HL-60 (cell line): ENCODE measurements at regions not wholly inside any gene's neighbourhood (a gene's known extent, or its start where the extent isn't known, plus 50 kb on each side); places are given as distances from the start of the nearest gene placed in this dataset.

ENCODE experiments used
- CTCF ChIP-seq: IDR thresholded peaks from one replicate; pipeline ENCODE4 v1.5.1; 2011; ENCODE audit warnings: low read length, control low read depth, inconsistent platforms; ENCODE audit not compliant: insufficient read depth
- POLR2AphosphoS5 ChIP-seq: IDR thresholded peaks from 2 replicates; pipeline ENCODE4 v1.6.1; 2012; ENCODE audit warnings: low read depth
- TF ChIP-seq, protein P1 (sequence below): IDR thresholded peaks from 2 replicates; pipeline ENCODE4 v1.6.1; 2012; ENCODE audit warnings: low read depth; ENCODE audit not compliant: insufficient replicate concordance

DNA sequence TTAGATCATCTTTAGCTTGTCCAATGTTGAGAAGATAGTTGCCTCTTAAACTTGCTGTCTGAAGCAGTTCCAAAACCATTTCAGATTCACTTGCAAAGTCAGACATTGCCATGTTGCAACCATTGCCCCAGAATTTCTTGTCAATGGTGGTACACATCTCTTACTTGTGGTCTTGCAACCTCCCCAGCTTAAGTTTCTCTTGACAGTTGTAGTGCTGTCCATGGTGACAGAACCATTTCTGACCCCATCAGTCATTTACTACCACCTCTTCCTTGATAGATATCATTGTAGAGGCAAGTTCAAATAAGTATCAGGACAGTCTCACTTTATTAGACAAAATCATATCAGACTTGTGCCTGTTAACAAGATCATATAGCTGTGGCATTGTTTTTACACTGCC is 407.2 kb upstream of the HNRNPA3 start:
- TF ChIP-seq CTCF (no peak), POLR2AphosphoS5 (no peak)
- TF ChIP-seq, protein P1, sequence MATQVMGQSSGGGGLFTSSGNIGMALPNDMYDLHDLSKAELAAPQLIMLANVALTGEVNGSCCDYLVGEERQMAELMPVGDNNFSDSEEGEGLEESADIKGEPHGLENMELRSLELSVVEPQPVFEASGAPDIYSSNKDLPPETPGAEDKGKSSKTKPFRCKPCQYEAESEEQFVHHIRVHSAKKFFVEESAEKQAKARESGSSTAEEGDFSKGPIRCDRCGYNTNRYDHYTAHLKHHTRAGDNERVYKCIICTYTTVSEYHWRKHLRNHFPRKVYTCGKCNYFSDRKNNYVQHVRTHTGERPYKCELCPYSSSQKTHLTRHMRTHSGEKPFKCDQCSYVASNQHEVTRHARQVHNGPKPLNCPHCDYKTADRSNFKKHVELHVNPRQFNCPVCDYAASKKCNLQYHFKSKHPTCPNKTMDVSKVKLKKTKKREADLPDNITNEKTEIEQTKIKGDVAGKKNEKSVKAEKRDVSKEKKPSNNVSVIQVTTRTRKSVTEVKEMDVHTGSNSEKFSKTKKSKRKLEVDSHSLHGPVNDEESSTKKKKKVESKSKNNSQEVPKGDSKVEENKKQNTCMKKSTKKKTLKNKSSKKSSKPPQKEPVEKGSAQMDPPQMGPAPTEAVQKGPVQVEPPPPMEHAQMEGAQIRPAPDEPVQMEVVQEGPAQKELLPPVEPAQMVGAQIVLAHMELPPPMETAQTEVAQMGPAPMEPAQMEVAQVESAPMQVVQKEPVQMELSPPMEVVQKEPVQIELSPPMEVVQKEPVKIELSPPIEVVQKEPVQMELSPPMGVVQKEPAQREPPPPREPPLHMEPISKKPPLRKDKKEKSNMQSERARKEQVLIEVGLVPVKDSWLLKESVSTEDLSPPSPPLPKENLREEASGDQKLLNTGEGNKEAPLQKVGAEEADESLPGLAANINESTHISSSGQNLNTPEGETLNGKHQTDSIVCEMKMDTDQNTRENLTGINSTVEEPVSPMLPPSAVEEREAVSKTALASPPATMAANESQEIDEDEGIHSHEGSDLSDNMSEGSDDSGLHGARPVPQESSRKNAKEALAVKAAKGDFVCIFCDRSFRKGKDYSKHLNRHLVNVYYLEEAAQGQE, result peak; percentile 79
